ENCODE measurements at regions not wholly inside any gene's neighbourhood (a gene's known extent, or its start where the extent isn't known, plus 50 kb on each side); places are given as distances from the start of the nearest gene placed in this dataset.
"Not testable (repeated sequence)": the region's sequence is repeated elsewhere in the genome, so short reads cannot be mapped to it uniquely, and the experiment has no call there.

- no peak overlapping the region for H3K4me3 ChIP-seq (ENCODE audit: low read depth, poor library complexity, severe bottlenecking)
- DNase-seq (ENCODE audit: low spot score in 2 of 2), result no peak
- TF ChIP-seq CTCF (IDR thresholded peaks at IDR 0.05), result no peak
- no peak for TF ChIP-seq POLR2A (IDR thresholded peaks at IDR 0.05)
- WGBS, 2 donors, result 82 to 93% methylated on average over 10 of the region's 10 CpGs
- intact Hi-C loops (cut with DNase I; ENCODE audit: low total_unique reads), result no loop called here
Observed at GRCh38 chr1:221972276-221973235, 230.7 kb upstream of the DUSP10 start.

GRCh38 chr1:221971035-221971434 lies 229.1 kb upstream of the DUSP10 start:
- DNase-seq (ENCODE audit: low spot score in 2 of 2); intact Hi-C loops (cut with DNase I; ENCODE audit: low total_unique reads); H3K4me3 ChIP-seq (ENCODE audit: low read depth, poor library complexity, severe bottlenecking): not testable (repeated sequence)
- WGBS, 2 donors, result 91 to 95% methylated on average over 8 of the region's 8 CpGs

- intact Hi-C loops (cut with DNase I; ENCODE audit: low total_unique reads); DNase-seq (ENCODE audit: low spot score in 2 of 2); H3K4me3 ChIP-seq (ENCODE audit: low read depth, poor library complexity, severe bottlenecking): not testable (repeated sequence)
- 81 to 87% methylated on average over 6 of the region's 6 CpGs for WGBS, 2 donors
Observed at GRCh38 chr1:221969298-221969858, 227.5 kb upstream of the DUSP10 start.

GRCh38 chr1:221967538-221967937 lies 225.6 kb upstream of the DUSP10 start:
- DNase-seq (ENCODE audit: low spot score in 2 of 2); H3K4me3 ChIP-seq (ENCODE audit: low read depth, poor library complexity, severe bottlenecking); intact Hi-C loops (cut with DNase I; ENCODE audit: low total_unique reads): not testable (repeated sequence)
- 81 to 88% methylated on average over 9 of the region's 9 CpGs for WGBS, 2 donors

GRCh38 chr1:221966888-221967287 lies 225.0 kb upstream of the DUSP10 start:
- WGBS, 2 donors, result 92 to 98% methylated on average over 7 of the region's 7 CpGs
- DNase-seq (ENCODE audit: low spot score in 2 of 2); H3K4me3 ChIP-seq (ENCODE audit: low read depth, poor library complexity, severe bottlenecking); intact Hi-C loops (cut with DNase I; ENCODE audit: low total_unique reads): not testable (repeated sequence)

GRCh38 chr1:221965891-221966290 lies 224.0 kb upstream of the DUSP10 start:
- intact Hi-C loops (cut with DNase I; ENCODE audit: low total_unique reads); DNase-seq (ENCODE audit: low spot score in 2 of 2); H3K4me3 ChIP-seq (ENCODE audit: low read depth, poor library complexity, severe bottlenecking): not testable (repeated sequence)
- 87 to 90% methylated on average over 6 of the region's 6 CpGs for WGBS, 2 donors

GRCh38 chr1:221965252-221965651 lies 223.4 kb upstream of the DUSP10 start:
- WGBS, 2 donors, result 88 to 90% methylated on average over 3 of the region's 3 CpGs
- intact Hi-C loops (cut with DNase I; ENCODE audit: low total_unique reads), result no loop called here
- TF ChIP-seq CTCF (IDR thresholded peaks at IDR 0.05) (no peak), POLR2A (IDR thresholded peaks at IDR 0.05) (no peak)
- no peak overlapping the region for H3K4me3 ChIP-seq (ENCODE audit: low read depth, poor library complexity, severe bottlenecking)
- no peak for DNase-seq (ENCODE audit: low spot score in 2 of 2)

GRCh38 chr1:221963742-221964141 lies 221.9 kb upstream of the DUSP10 start:
- 72 to 73% methylated on average over 1 of the region's 1 CpG for WGBS, 2 donors
- intact Hi-C loops (cut with DNase I; ENCODE audit: low total_unique reads), result no loop called here
- TF ChIP-seq CTCF (IDR thresholded peaks at IDR 0.05), result no peak
- no peak for TF ChIP-seq POLR2A (IDR thresholded peaks at IDR 0.05)
- DNase-seq (ENCODE audit: low spot score in 2 of 2), result no peak
- no peak overlapping the region for H3K4me3 ChIP-seq (ENCODE audit: low read depth, poor library complexity, severe bottlenecking)
